A549 (cell line): ENCODE measurements at regions not wholly inside any gene's neighbourhood (a gene's known extent, or its start where the extent isn't known, plus 50 kb on each side); places are given as distances from the start of the nearest gene placed in this dataset.

Source experiments
- CTCF ChIP-seq: fragments of >200 bp; sonication (Bioruptor Twin); formaldehyde crosslinking; IDR thresholded peaks from 3 replicates; pipeline ENCODE4 v1.5.1; 2016
- EP300 ChIP-seq, 2 experiments: fragments of >200 bp; sonication (Bioruptor Twin); formaldehyde crosslinking; IDR thresholded peaks; 2 replicates in 1 of 2; 3 replicates in 1 of 2; pipeline ENCODE4 v1.6.1; 2016 to 2017
- PHF8 ChIP-seq: fragments of 200-600 bp; sonication (generic); IDR thresholded peaks from 2 replicates; pipeline ENCODE4 v1.6.1; 2016; ENCODE audit warnings: low read depth, mild to moderate bottlenecking, antibody characterized with exemption, moderate library complexity, borderline replicate concordance
- POLR2A ChIP-seq: IDR thresholded peaks from 2 replicates; pipeline ENCODE4 v1.6.1; 2012; ENCODE audit warnings: mild to moderate bottlenecking, low read length
- RAD21 ChIP-seq, 2 experiments: fragments of >200 bp in 1 of 2; sonication (Bioruptor Twin) in 1 of 2; formaldehyde crosslinking in 1 of 2; IDR thresholded peaks in 1 of 2; conservative IDR thresholded peaks in 1 of 2; 2 replicates in 1 of 2; 3 replicates in 1 of 2; pipeline ENCODE4 v1.6.1; 2012 to 2018; ENCODE audit warnings: inconsistent platforms in 1 of 2
- SMC3 ChIP-seq: fragments of >200 bp; sonication (Bioruptor Twin); formaldehyde crosslinking; IDR thresholded peaks from 3 replicates; pipeline ENCODE4 v1.6.1; 2018; ENCODE audit warnings: inconsistent platforms

DNA sequence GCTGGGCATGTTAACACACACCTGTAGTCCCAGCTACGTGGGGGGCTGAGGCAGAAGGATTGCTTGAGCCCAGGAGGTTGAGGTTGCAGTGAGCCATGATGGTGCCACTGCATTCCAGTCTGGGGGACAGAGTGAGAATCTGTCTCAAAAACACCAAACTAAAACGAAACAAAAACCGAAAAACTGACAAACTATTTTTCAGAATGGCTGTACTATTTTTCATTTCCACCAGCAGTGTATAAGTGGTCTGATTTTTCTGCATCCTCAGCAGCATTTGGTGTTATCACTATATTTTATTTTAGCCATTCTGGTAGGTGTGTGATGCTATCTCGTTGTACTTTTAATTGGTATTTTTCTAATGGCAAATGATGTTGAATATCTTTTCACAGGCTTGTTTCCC lies 95.2 kb downstream of the PDCL3 start:
- TF ChIP-seq CTCF (no peak), SMC3 (no peak), POLR2A (no peak), EP300 (IDR thresholded peaks at IDR 0.05) (no peak), RAD21 (conservative IDR thresholded peaks at IDR 0.05 in 1 of 2, IDR thresholded peaks at IDR 0.05 in 1 of 2) (no peak), PHF8 (no peak)
